DMS 273 (cell line): ENCODE measurements at regions not wholly inside any gene's neighbourhood (a gene's known extent, or its start where the extent isn't known, plus 50 kb on each side); places are given as distances from the start of the nearest gene placed in this dataset.
"Not testable (repeated sequence)": the region's sequence is repeated elsewhere in the genome, so short reads cannot be mapped to it uniquely, and the experiment has no call there.

Experiments used
- DNase-seq: peaks from one replicate; lab custom pipeline; 2025; ENCODE audit not compliant: unreplicated experiment; lab: John Stamatoyannopoulos, UW

- DNase-seq = no peak
These were observed 210.3 kb upstream of the STT3B start for GRCh38 chr3:31322460-31322859.

- not testable (repeated sequence) for DNase-seq
These were observed 204.8 kb upstream of the STT3B start for GRCh38 chr3:31327826-31328357.

- DNase-seq = peak; percentile 25
These were observed 201.4 kb upstream of the STT3B start for GRCh38 chr3:31331278-31331677.

GRCh38 chr3:31341130-31341529 is 191.6 kb upstream of the STT3B start:
- DNase-seq = peak; percentile 1

- DNase-seq = no peak
These were observed 189.7 kb upstream of the STT3B start for GRCh38 chr3:31343075-31343474.

GRCh38 chr3:31345581-31345980 is 187.1 kb upstream of the STT3B start:
- no peak for DNase-seq

- DNase-seq = no peak
These were observed 186.2 kb upstream of the STT3B start for GRCh38 chr3:31346542-31346979.

GRCh38 chr3:31349001-31349748 is 183.6 kb upstream of the STT3B start:
- DNase-seq = no peak

- no peak for DNase-seq
These were observed 182.4 kb upstream of the STT3B start for GRCh38 chr3:31350307-31350706.

GRCh38 chr3:31352331-31352730 is 180.4 kb upstream of the STT3B start:
- no peak for DNase-seq

GRCh38 chr3:31353166-31353565 is 179.6 kb upstream of the STT3B start:
- no peak for DNase-seq

- no peak for DNase-seq
These were observed 178.4 kb upstream of the STT3B start for GRCh38 chr3:31354373-31354772.

- DNase-seq = no peak
These were observed 176.9 kb upstream of the STT3B start for GRCh38 chr3:31355807-31356206.

GRCh38 chr3:31356941-31357340 is 175.8 kb upstream of the STT3B start:
- no peak for DNase-seq

GRCh38 chr3:31357451-31357850 is 175.3 kb upstream of the STT3B start:
- no peak for DNase-seq

GRCh38 chr3:31358473-31359070 is 174.2 kb upstream of the STT3B start:
- DNase-seq = no peak

GRCh38 chr3:31361371-31362273 is 171.1 kb upstream of the STT3B start:
- DNase-seq = no peak

GRCh38 chr3:31364188-31364587 is 168.5 kb upstream of the STT3B start:
- DNase-seq = no peak

- DNase-seq = peak; percentile 3
These were observed 168.0 kb upstream of the STT3B start for GRCh38 chr3:31364711-31365110.

GRCh38 chr3:31367518-31367917 is 165.2 kb upstream of the STT3B start:
- no peak for DNase-seq

GRCh38 chr3:31369637-31370379 is 162.9 kb upstream of the STT3B start:
- DNase-seq = no peak
